ENCODE measurements at regions not wholly inside any gene's neighbourhood (a gene's known extent, or its start where the extent isn't known, plus 50 kb on each side); places are given as distances from the start of the nearest gene placed in this dataset.

DNA sequence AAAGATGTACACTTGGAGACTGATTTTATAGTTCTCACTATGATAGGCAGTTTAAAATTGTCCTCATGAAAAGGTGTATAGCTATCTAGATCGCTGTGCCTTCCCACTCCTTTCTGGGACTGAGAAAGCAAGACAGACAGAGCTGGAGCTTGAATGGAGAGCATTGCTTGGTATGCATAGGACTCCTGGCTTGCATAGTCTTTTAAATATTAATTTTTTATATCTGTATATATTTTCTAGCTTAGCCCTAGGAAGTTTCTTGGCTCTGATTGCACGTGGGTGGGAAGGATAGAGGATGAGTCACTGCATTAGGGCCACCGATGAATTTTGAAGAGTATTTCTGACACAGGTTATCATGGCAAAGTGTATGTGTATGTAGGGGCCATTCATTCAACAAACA is 150.0 kb upstream of the SPACA1 start:
- TF ChIP-seq EZH2phosphoT487 (IDR thresholded peaks at IDR 0.05; ENCODE audit: borderline replicate concordance, low read depth, low read length) (no peak), CTCF (conservative IDR thresholded peaks at IDR 0.05; ENCODE audit: low read length) (no peak)
